ENCODE measurements at regions not wholly inside any gene's neighbourhood (a gene's known extent, or its start where the extent isn't known, plus 50 kb on each side); places are given as distances from the start of the nearest gene placed in this dataset.
"Not testable (repeated sequence)": the region's sequence is repeated elsewhere in the genome, so short reads cannot be mapped to it uniquely, and the experiment has no call there.

DNA sequence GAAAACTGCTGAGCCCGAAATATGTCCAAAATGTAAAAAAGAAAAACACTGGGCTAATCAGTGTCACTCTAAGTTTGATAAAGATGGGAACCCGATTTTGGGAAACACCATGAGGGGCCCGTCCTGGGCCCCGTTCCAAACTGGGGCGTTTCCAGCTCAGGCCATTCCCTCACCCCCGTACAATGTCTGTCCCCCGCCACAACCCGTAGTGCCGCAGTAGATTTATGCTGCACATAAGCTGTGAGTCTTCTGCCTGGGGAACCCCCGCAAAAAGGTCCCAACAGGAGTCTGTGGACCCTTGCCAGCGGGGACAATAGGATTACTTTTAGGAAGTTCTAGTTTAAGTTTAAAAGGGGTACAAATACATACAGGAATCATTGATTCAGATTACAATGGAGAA lies 275.5 kb downstream of the C7orf25 start:
- not testable (repeated sequence) for H3K36me3 ChIP-seq (ENCODE audit: control insufficient read depth in 3 of 3, insufficient read depth in 3 of 3, low read length in 3 of 3); H3K9me3 ChIP-seq (ENCODE audit: control insufficient read depth in 3 of 3, low read length in 3 of 3); H3K4me1 ChIP-seq (ENCODE audit: control insufficient read depth in 3 of 3, insufficient read depth in 3 of 3, low read length in 3 of 3); H3K27me3 ChIP-seq (ENCODE audit: control insufficient read depth in 3 of 3, insufficient read depth in 3 of 3, low read length in 3 of 3); H3K4me3 ChIP-seq (ENCODE audit: low read length in 3 of 3); H3K27ac ChIP-seq (ENCODE audit: low read depth, low read length); H3K9ac ChIP-seq (ENCODE audit: low read depth in 1 of 3, low read length in 3 of 3)

DNA sequence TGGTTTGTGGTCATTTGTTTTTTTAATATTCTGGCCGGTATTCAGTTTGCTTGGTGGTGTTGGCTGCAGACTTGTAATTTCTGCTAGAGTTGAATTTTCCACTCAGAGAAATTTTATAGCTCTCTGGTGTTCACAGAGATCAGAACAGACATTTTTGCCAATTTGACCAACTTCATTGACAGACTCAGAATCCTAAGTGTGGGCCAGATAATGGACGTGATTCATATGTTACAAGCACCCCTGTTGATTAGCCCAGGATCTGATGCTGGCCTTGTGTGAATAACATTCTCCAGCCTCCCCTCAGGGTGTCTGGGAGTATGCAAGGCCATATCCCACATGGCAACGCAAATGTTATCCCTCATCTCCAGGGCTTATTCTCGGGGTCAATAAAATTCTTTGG lies 283.8 kb downstream of the C7orf25 start:
- H3K27ac ChIP-seq (ENCODE audit: low read depth, low read length): no peak overlapping the region
- H3K9me3 ChIP-seq (ENCODE audit: control insufficient read depth in 3 of 3, low read length in 3 of 3): no peaks in the 10 kb centered on the region
- H3K4me1 ChIP-seq (ENCODE audit: control insufficient read depth in 3 of 3, insufficient read depth in 3 of 3, low read length in 3 of 3): peaks cover 0 to 7% (median 2%) of the 10 kb centered on the region in 3 donors
- H3K36me3 ChIP-seq (ENCODE audit: control insufficient read depth in 3 of 3, insufficient read depth in 3 of 3, low read length in 3 of 3): no peaks in the 10 kb centered on the region
- H3K4me3 ChIP-seq (ENCODE audit: low read length in 3 of 3): no peak overlapping the region
- H3K9ac ChIP-seq (ENCODE audit: low read depth in 1 of 3, low read length in 3 of 3): no peak overlapping the region
- no peaks in the 10 kb centered on the region for H3K27me3 ChIP-seq (ENCODE audit: control insufficient read depth in 3 of 3, insufficient read depth in 3 of 3, low read length in 3 of 3)

DNA sequence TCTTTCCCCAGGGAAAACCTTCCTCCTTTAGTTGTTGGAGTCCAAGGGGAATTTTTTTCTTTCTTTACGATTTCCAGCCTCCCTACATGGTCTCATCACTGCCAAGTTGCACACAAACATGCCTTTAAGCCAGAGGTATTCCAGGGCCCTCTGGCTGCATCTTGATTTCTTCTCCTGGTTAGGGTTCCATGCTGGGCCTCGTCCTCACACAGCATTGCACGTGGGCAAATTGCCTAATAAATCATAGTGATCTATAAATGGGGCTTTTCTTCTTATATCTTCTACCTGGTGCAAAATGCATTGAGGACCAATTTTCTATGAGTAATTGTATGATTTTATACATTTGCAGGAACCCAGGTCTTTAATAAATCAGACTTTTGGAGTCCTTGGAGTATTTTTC lies 284.2 kb downstream of the C7orf25 start:
- Histone ChIP-seq H3K4me1 (ENCODE audit: control insufficient read depth in 3 of 3, insufficient read depth in 3 of 3, low read length in 3 of 3) (peaks cover 0 to 7% (median 2%) of the 10 kb centered on the region in 3 donors), H3K36me3 (ENCODE audit: control insufficient read depth in 3 of 3, insufficient read depth in 3 of 3, low read length in 3 of 3) (no peaks in the 10 kb centered on the region), H3K9ac (ENCODE audit: low read depth in 1 of 3, low read length in 3 of 3) (no peak overlapping the region), H3K27ac (ENCODE audit: low read depth, low read length) (no peak overlapping the region), H3K9me3 (ENCODE audit: control insufficient read depth in 3 of 3, low read length in 3 of 3) (no peaks in the 10 kb centered on the region), H3K4me3 (ENCODE audit: low read length in 3 of 3) (no peak overlapping the region), H3K27me3 (ENCODE audit: control insufficient read depth in 3 of 3, insufficient read depth in 3 of 3, low read length in 3 of 3) (no peaks in the 10 kb centered on the region)

DNA sequence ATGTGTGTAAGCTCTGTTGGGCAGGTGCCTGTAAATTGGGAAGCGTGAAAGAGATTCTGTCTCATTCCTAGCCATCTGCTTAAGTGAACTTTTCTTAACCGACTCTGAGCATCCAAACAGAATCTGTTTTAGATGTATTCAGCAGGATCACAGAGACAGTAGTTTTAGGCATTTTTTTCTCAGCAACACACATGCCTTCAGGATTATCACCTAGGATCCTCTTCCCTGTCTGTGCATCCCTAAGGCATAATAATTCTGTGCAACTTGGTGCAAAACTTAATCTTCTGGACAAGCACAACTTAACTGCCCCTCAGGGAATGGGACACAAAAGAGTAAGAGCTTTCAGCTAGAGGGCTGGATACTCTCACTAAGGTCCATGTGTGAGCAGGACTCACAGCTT lies 284.8 kb downstream of the C7orf25 start:
- Histone ChIP-seq H3K9me3 (ENCODE audit: control insufficient read depth in 3 of 3, low read length in 3 of 3) (no peaks in the 10 kb centered on the region), H3K27ac (ENCODE audit: low read depth, low read length) (no peak overlapping the region), H3K27me3 (ENCODE audit: control insufficient read depth in 3 of 3, insufficient read depth in 3 of 3, low read length in 3 of 3) (no peaks in the 10 kb centered on the region), H3K9ac (ENCODE audit: low read depth in 1 of 3, low read length in 3 of 3) (no peak overlapping the region), H3K36me3 (ENCODE audit: control insufficient read depth in 3 of 3, insufficient read depth in 3 of 3, low read length in 3 of 3) (no peaks in the 10 kb centered on the region), H3K4me1 (ENCODE audit: control insufficient read depth in 3 of 3, insufficient read depth in 3 of 3, low read length in 3 of 3) (peaks cover 0 to 7% (median 2%) of the 10 kb centered on the region in 3 donors), H3K4me3 (ENCODE audit: low read length in 3 of 3) (no peak overlapping the region)

DNA sequence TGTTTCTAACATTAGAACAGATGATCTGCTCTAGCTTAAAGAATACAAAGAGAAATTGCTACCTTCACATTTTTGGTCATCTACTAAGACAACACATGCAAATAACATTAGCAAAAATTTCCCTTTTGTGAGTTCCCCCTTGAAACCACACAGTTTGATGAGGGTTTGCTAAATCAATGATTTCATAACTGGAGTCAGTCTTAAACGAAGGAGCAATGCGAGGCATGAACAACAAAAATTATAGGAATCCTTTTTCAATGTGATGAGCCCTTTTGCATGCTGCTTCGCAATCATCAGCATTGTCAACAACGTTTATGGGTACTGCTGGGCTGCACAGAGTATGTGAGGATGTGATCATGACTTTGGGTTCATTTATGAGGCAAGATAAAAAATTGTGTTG lies 286.4 kb downstream of the C7orf25 start:
- Histone ChIP-seq H3K27me3 (ENCODE audit: control insufficient read depth in 3 of 3, insufficient read depth in 3 of 3, low read length in 3 of 3) (no peaks in the 10 kb centered on the region), H3K9me3 (ENCODE audit: control insufficient read depth in 3 of 3, low read length in 3 of 3) (no peaks in the 10 kb centered on the region), H3K36me3 (ENCODE audit: control insufficient read depth in 3 of 3, insufficient read depth in 3 of 3, low read length in 3 of 3) (no peaks in the 10 kb centered on the region), H3K9ac (ENCODE audit: low read depth in 1 of 3, low read length in 3 of 3) (no peak overlapping the region), H3K4me3 (ENCODE audit: low read length in 3 of 3) (no peak overlapping the region), H3K27ac (ENCODE audit: low read depth, low read length) (no peak overlapping the region), H3K4me1 (ENCODE audit: control insufficient read depth in 3 of 3, insufficient read depth in 3 of 3, low read length in 3 of 3) (peaks cover 0 to 7% (median 2%) of the 10 kb centered on the region in 3 donors)

DNA sequence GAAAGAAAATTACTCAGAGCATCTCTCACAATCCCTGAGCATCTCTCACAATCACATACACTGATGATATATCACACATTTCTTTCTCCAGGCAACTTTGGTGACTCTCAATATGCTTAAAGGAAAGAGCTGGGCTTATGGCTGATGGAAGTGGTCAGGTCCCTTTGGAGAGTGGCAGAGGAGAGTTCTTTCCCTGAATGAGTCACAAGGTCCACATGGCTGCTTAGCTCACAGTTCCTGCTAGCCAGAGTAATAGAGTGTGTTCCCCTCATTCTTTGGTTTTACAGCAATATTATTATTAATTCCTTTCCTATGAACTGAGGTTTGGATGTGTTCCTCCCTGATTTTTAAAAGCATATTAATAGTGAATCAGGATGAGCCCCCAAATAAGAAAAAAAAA lies 287.4 kb downstream of the C7orf25 start:
- Histone ChIP-seq H3K4me1 (ENCODE audit: control insufficient read depth in 3 of 3, insufficient read depth in 3 of 3, low read length in 3 of 3) (peaks cover 0 to 7% (median 2%) of the 10 kb centered on the region in 3 donors), H3K9me3 (ENCODE audit: control insufficient read depth in 3 of 3, low read length in 3 of 3) (no peaks in the 10 kb centered on the region), H3K27ac (ENCODE audit: low read depth, low read length) (no peak overlapping the region), H3K9ac (ENCODE audit: low read depth in 1 of 3, low read length in 3 of 3) (no peak overlapping the region), H3K27me3 (ENCODE audit: control insufficient read depth in 3 of 3, insufficient read depth in 3 of 3, low read length in 3 of 3) (no peaks in the 10 kb centered on the region), H3K36me3 (ENCODE audit: control insufficient read depth in 3 of 3, insufficient read depth in 3 of 3, low read length in 3 of 3) (no peaks in the 10 kb centered on the region), H3K4me3 (ENCODE audit: low read length in 3 of 3) (no peak overlapping the region)

DNA sequence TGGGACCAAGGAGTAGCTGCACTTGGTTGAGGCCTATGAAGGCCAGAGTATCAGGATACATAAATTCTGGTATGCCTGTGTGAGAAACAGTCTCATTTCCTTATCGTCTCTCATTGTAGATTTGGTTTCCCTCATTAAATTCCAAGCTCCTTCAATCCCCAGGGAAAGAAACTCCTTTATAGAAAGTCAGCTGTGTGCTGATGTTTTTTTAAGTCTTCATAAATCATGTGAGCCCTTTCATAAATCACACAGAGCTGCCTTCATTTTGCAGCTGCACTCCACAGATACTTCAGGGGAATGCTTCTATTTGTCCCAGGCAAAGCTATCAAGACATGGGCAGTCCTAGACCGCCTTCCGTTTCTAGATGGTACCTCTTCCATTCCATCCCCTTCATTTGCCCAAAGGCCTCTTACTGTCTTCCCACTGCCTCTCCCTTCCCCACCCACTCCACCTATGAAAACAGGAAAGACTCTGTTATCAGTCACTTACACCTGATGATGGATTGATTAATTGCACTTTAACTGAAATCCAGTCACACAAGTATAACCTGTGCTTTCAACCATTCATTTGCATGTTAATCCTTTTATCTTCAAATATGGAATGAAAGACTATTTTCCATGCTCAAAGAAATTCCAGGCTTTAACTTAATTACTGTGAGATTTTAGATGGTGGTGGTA lies 290.2 kb downstream of the C7orf25 start:
- Histone ChIP-seq H3K36me3 (ENCODE audit: control insufficient read depth in 3 of 3, insufficient read depth in 3 of 3, low read length in 3 of 3) (no peaks in the 10 kb centered on the region), H3K4me1 (ENCODE audit: control insufficient read depth in 3 of 3, insufficient read depth in 3 of 3, low read length in 3 of 3) (peaks cover 0 to 4% (median 0%) of the 10 kb centered on the region in 3 donors), H3K27me3 (ENCODE audit: control insufficient read depth in 3 of 3, insufficient read depth in 3 of 3, low read length in 3 of 3) (no peaks in the 10 kb centered on the region), H3K9me3 (ENCODE audit: control insufficient read depth in 3 of 3, low read length in 3 of 3) (no peaks in the 10 kb centered on the region), H3K9ac (ENCODE audit: low read depth in 1 of 3, low read length in 3 of 3) (no peak overlapping the region), H3K27ac (ENCODE audit: low read depth, low read length) (no peak overlapping the region), H3K4me3 (ENCODE audit: low read length in 3 of 3) (no peak overlapping the region)

DNA sequence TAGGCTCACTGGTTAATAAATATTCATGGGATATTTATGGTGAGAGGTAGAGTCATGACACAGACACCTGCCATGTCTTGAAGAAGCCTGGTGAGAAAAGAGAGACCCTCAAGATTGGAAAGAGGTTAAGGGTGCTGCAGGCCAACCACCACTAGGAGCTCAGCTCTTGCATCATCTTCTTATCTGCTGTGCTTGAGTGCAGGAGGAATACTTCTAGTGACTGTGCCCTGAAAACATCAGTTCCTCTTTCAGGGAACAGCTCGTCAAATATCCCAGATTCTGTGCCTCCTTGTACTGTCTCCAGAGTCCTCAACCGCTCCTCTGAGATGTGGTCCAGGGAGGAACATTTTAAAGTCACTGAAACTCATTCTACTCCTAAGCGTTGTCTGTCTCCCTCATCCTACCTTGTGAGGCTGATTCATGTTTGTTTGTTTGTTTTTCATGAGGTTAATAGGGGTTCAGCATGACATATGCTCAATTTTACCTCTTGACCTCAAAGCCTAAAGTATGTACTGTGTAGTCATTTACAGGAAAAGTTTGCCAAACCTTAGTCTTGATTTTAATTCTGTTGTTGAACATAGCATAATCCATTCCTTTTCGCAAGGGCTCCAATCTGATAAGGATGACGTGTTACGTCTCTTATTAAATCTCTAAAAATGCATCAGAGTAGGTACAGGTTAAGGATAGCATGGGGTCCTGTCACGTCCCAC lies 293.1 kb downstream of the C7orf25 start:
- Histone ChIP-seq H3K4me1 (ENCODE audit: control insufficient read depth in 3 of 3, insufficient read depth in 3 of 3, low read length in 3 of 3) (peaks cover 0 to 6% (median 0%) of the 10 kb centered on the region in 3 donors), H3K4me3 (ENCODE audit: low read length in 3 of 3) (no peak overlapping the region), H3K9ac (ENCODE audit: low read depth in 1 of 3, low read length in 3 of 3) (no peak overlapping the region), H3K27me3 (ENCODE audit: control insufficient read depth in 3 of 3, insufficient read depth in 3 of 3, low read length in 3 of 3) (no peaks in the 10 kb centered on the region), H3K9me3 (ENCODE audit: control insufficient read depth in 3 of 3, low read length in 3 of 3) (no peaks in the 10 kb centered on the region), H3K27ac (ENCODE audit: low read depth, low read length) (no peak overlapping the region), H3K36me3 (ENCODE audit: control insufficient read depth in 3 of 3, insufficient read depth in 3 of 3, low read length in 3 of 3) (no peaks in the 10 kb centered on the region)

DNA sequence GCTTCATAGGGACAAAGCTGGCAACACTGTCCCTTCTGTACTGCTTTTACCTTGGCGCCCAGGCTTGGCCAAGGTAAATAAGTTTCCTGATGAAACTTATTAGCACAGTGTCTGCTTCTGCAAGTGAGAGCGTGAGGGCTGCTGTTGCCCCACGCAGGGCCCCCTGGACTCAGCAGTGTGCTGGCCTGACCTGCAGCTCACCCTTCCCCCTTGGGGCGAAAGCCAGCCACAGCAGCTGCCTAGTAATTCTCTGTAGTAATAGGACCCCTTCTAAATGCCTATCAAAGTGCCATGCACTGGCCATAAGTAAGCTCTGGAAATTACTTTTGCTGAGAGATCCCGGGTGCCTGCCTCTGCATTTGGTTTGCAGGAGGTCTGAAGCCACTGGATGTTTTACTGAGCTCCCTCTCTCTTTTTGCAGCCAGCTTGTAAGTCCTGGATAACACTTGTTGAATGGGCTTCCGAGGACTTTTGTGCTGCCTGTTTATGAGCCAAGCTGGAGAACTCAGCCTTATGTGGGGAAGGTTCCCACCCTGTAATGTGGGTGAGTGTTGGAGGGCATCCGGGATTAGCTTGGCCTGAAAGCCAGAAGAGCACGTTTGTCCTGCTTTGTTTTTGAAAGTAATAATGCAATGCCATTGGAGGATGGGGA lies 293.9 kb downstream of the C7orf25 start:
- Histone ChIP-seq H3K9ac (ENCODE audit: low read depth in 1 of 3, low read length in 3 of 3) (no peak overlapping the region), H3K4me1 (ENCODE audit: control insufficient read depth in 3 of 3, insufficient read depth in 3 of 3, low read length in 3 of 3) (peaks cover 0 to 6% (median 0%) of the 10 kb centered on the region in 3 donors), H3K27ac (ENCODE audit: low read depth, low read length) (no peak overlapping the region), H3K4me3 (ENCODE audit: low read length in 3 of 3) (no peak overlapping the region), H3K36me3 (ENCODE audit: control insufficient read depth in 3 of 3, insufficient read depth in 3 of 3, low read length in 3 of 3) (no peaks in the 10 kb centered on the region), H3K27me3 (ENCODE audit: control insufficient read depth in 3 of 3, insufficient read depth in 3 of 3, low read length in 3 of 3) (no peaks in the 10 kb centered on the region), H3K9me3 (ENCODE audit: control insufficient read depth in 3 of 3, low read length in 3 of 3) (no peaks in the 10 kb centered on the region)
